Neural cell (in vitro differentiated cells): ENCODE measurements at regions not wholly inside any gene's neighbourhood (a gene's known extent, or its start where the extent isn't known, plus 50 kb on each side); places are given as distances from the start of the nearest gene placed in this dataset.

Source experiments
- H2AFZ ChIP-seq: fragments of 200-600, 300-800 bp; sonication (generic), shearing (Covaris generic); 2 replicates; pipeline ENCODE4 v1.6.0; 2014; ENCODE audit warnings: low read depth, mild to moderate bottlenecking, antibody characterized with exemption, low read length, moderate library complexity
- H3F3A ChIP-seq: fragments of 200-600 bp; shearing (Covaris generic); 2 replicates; pipeline ENCODE4 v1.6.1; 2016; ENCODE audit warnings: mild to moderate bottlenecking, moderate library complexity, mixed read lengths, antibody characterized with exemption, low read length; ENCODE audit not compliant: insufficient read depth, poor library complexity, severe bottlenecking
- H3K27ac ChIP-seq: fragments of 200-600, 300-800 bp; sonication (generic), shearing (Covaris generic); 2 replicates; pipeline ENCODE4 v1.5.1; 2014; ENCODE audit warnings: mild to moderate bottlenecking, low read length, moderate library complexity
- H3K27me3 ChIP-seq: fragments of 300-800, 200-600 bp; sonication (generic), shearing (Covaris generic); 2 replicates; pipeline ENCODE4 v1.6.0; 2014; ENCODE audit warnings: mild to moderate bottlenecking, low read depth, low read length, moderate library complexity; ENCODE audit not compliant: insufficient read depth
- H3K36me3 ChIP-seq: fragments of 300-800, 200-600 bp; sonication (generic), shearing (Covaris generic); 2 replicates; pipeline ENCODE4 v1.5.1; 2014; ENCODE audit warnings: mild to moderate bottlenecking, antibody characterized with exemption, low read length, moderate library complexity; ENCODE audit not compliant: insufficient read depth
- H3K4me2 ChIP-seq: fragments of 300-800, 200-600 bp; sonication (generic), shearing (Covaris generic); 2 replicates; pipeline ENCODE4 v1.6.0; 2014; ENCODE audit warnings: mild to moderate bottlenecking, low read length
- H3K4me3 ChIP-seq: fragments of 300-800, 200-600 bp; sonication (generic), shearing (Covaris generic); 2 replicates; pipeline ENCODE4 v1.5.1; 2014; ENCODE audit warnings: mild to moderate bottlenecking, low read length, moderate library complexity
- H3K79me2 ChIP-seq: fragments of 200-600 bp; shearing (Covaris generic); replicated peaks from 2 replicates; pipeline ENCODE4 v1.6.0; 2014; ENCODE audit warnings: mild to moderate bottlenecking, low read length, moderate library complexity; ENCODE audit not compliant: insufficient read depth
- H3K9ac ChIP-seq: fragments of 300-800, 200-600 bp; sonication (generic), shearing (Covaris generic); 2 replicates; pipeline ENCODE4 v1.6.1; 2016; ENCODE audit warnings: mild to moderate bottlenecking, low read length, mixed read lengths
- H3K9me2 ChIP-seq: fragments of 200-600 bp; shearing (Covaris generic); 2 replicates; pipeline ENCODE4 v1.6.1; 2016; ENCODE audit warnings: mild to moderate bottlenecking, low read length, mixed read lengths; ENCODE audit not compliant: insufficient read depth
- H3K9me3 ChIP-seq: fragments of 200-600, 300-800 bp; sonication (generic), shearing (Covaris generic); 2 replicates; pipeline ENCODE4 v1.6.1; 2016; ENCODE audit warnings: mild to moderate bottlenecking, mixed run types, low read length, moderate library complexity, mixed read lengths
- H4K20me1 ChIP-seq: fragments of 200-600 bp; shearing (Covaris generic); 2 replicates; pipeline ENCODE4 v1.6.1; 2016; ENCODE audit warnings: mild to moderate bottlenecking, mixed run types; ENCODE audit not compliant: insufficient read depth
- CTCF ChIP-seq: fragments of 450-650 bp; IDR thresholded peaks from 2 replicates; pipeline ENCODE4 v1.5.1; 2014; ENCODE audit warnings: antibody characterized with exemption, mild to moderate bottlenecking, moderate library complexity; ENCODE audit not compliant: poor library complexity, severe bottlenecking
- EP300 ChIP-seq: fragments of 450-650 bp; conservative IDR thresholded peaks from 2 replicates; pipeline ENCODE4 v1.6.1; 2014; ENCODE audit warnings: antibody characterized with exemption, mild to moderate bottlenecking, moderate library complexity; ENCODE audit not compliant: poor library complexity, severe bottlenecking
- EZH2 ChIP-seq: fragments of 200-600, 300-800 bp; shearing (Covaris generic), sonication (generic); IDR thresholded peaks from 2 replicates; pipeline ENCODE4 v1.6.1; 2014; ENCODE audit warnings: antibody characterized with exemption, low read length, borderline replicate concordance, mild to moderate bottlenecking; ENCODE audit not compliant: insufficient read depth, poor library complexity, severe bottlenecking
- MXI1 ChIP-seq: fragments of 450-650 bp; conservative IDR thresholded peaks from 2 replicates; pipeline ENCODE4 v1.6.1; 2014; ENCODE audit warnings: antibody characterized with exemption, mild to moderate bottlenecking; ENCODE audit not compliant: poor library complexity, severe bottlenecking
- POLR2AphosphoS5 ChIP-seq: IDR thresholded peaks from 2 replicates; pipeline ENCODE4 v1.6.1; 2012
- RAD21 ChIP-seq: fragments of 450-650 bp; conservative IDR thresholded peaks from 2 replicates; pipeline ENCODE4 v1.6.1; 2014; ENCODE audit warnings: antibody characterized with exemption, mild to moderate bottlenecking, moderate library complexity
- SMC3 ChIP-seq: fragments of 450-650 bp; conservative IDR thresholded peaks from 2 replicates; pipeline ENCODE4 v1.6.1; 2014; ENCODE audit warnings: antibody characterized with exemption, mild to moderate bottlenecking, moderate library complexity; ENCODE audit not compliant: poor library complexity
- TAF1 ChIP-seq: IDR thresholded peaks from 2 replicates; pipeline ENCODE4 v1.6.1; 2012; ENCODE audit warnings: low read depth
- TF ChIP-seq, protein P1 (sequence below): IDR thresholded peaks from 2 replicates; pipeline ENCODE4 v1.6.1; 2012; ENCODE audit warnings: borderline replicate concordance

DNA sequence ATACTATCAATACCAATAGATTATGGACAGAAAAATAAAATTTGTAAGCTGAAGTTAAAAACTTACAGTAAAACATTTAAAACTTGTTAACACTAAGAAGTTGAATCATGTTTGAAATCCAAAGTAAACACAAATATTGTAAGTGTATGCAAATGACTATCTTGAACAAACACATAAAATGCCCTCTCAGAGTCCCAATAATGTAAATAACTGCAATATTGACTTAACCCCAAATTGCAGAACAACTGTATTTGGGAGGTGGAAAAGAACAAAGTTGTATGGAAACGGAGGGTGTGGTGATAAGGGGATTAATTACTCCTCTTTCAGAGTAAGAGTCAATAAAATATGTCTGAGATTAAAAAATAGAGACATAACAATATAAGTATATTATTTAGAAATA lies 140.0 kb upstream of the NOL4 start:
- H2AFZ ChIP-seq: no peak overlapping the region
- H3F3A ChIP-seq: no peaks in the 10 kb centered on the region
- no peaks in the 10 kb centered on the region for H3K36me3 ChIP-seq
- H3K9me2 ChIP-seq: no peaks in the 10 kb centered on the region
- H3K9ac ChIP-seq: no peak overlapping the region
- H3K9me3 ChIP-seq: no peaks in the 10 kb centered on the region
- no peak overlapping the region for H3K4me3 ChIP-seq
- no peaks in the 10 kb centered on the region for H3K79me2 ChIP-seq
- TF ChIP-seq, protein P1, sequence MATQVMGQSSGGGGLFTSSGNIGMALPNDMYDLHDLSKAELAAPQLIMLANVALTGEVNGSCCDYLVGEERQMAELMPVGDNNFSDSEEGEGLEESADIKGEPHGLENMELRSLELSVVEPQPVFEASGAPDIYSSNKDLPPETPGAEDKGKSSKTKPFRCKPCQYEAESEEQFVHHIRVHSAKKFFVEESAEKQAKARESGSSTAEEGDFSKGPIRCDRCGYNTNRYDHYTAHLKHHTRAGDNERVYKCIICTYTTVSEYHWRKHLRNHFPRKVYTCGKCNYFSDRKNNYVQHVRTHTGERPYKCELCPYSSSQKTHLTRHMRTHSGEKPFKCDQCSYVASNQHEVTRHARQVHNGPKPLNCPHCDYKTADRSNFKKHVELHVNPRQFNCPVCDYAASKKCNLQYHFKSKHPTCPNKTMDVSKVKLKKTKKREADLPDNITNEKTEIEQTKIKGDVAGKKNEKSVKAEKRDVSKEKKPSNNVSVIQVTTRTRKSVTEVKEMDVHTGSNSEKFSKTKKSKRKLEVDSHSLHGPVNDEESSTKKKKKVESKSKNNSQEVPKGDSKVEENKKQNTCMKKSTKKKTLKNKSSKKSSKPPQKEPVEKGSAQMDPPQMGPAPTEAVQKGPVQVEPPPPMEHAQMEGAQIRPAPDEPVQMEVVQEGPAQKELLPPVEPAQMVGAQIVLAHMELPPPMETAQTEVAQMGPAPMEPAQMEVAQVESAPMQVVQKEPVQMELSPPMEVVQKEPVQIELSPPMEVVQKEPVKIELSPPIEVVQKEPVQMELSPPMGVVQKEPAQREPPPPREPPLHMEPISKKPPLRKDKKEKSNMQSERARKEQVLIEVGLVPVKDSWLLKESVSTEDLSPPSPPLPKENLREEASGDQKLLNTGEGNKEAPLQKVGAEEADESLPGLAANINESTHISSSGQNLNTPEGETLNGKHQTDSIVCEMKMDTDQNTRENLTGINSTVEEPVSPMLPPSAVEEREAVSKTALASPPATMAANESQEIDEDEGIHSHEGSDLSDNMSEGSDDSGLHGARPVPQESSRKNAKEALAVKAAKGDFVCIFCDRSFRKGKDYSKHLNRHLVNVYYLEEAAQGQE: no peak
- TF ChIP-seq EP300: no peak
- no peak for TF ChIP-seq POLR2AphosphoS5
- no peak for TF ChIP-seq EZH2
- TF ChIP-seq RAD21: no peak
- no peak for TF ChIP-seq MXI1
- TF ChIP-seq CTCF: no peak
- TF ChIP-seq SMC3: no peak
- TF ChIP-seq TAF1: no peak
- no peak overlapping the region for H3K27ac ChIP-seq
- H4K20me1 ChIP-seq: no peaks in the 10 kb centered on the region
- H3K4me2 ChIP-seq: no peak overlapping the region
- no peaks in the 10 kb centered on the region for H3K27me3 ChIP-seq

DNA sequence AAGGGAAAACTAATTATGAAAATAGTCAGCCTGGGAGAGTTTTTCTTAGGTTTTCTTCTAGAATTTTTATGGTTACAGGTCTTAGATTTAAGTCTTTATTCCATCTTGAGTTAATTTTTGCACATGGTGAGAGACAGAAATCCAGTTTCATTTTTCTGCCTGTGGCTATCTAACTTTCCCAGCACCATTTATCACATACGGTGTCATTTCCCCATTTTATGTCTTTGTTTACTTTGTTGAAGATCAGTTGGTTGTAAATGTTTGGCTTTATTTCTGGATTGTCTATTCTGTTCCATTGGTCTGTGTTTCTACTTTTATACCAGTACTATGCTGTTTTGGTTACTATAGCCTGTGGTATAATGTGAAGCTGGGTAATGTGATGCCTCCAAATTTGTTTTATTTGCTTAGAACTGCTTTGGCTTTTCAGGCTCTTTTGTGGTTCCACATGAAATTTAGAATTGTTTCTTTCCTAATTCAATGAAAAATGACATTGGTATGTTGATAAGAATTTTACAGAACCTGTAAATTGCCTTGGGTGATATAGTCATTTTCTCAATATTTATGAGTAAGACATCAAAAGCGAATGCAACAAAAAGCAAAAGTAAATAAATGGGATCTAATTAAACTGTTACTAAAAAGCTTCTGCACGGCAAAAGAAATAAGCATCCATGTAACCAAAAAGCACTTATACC lies 146.1 kb upstream of the NOL4 start:
- Histone ChIP-seq H3K9me3 (no peaks in the 10 kb centered on the region), H3K27me3 (no peaks in the 10 kb centered on the region), H3K4me2 (no peak overlapping the region), H2AFZ (no peak overlapping the region), H4K20me1 (no peaks in the 10 kb centered on the region), H3K36me3 (no peaks in the 10 kb centered on the region), H3K9ac (no peak overlapping the region), H3K79me2 (no peaks in the 10 kb centered on the region), H3K9me2 (no peaks in the 10 kb centered on the region), H3K27ac (no peak overlapping the region), H3F3A (no peaks in the 10 kb centered on the region), H3K4me3 (no peak overlapping the region)
- TF ChIP-seq CTCF (no peak), SMC3 (no peak), EP300 (no peak), TAF1 (no peak), POLR2AphosphoS5 (no peak), MXI1 (no peak), RAD21 (no peak), EZH2 (no peak)
- TF ChIP-seq, protein P1: no peak
